ENCODE measurements at regions not wholly inside any gene's neighbourhood (a gene's known extent, or its start where the extent isn't known, plus 50 kb on each side); places are given as distances from the start of the nearest gene placed in this dataset.

GRCh38 chr6:106790935-106791334 is 161.6 kb downstream of the QRSL1 start:
- TF ChIP-seq CTCF (IDR thresholded peaks at IDR 0.05 in 2 of 3, conservative IDR thresholded peaks at IDR 0.05 in 1 of 3; ENCODE audit: borderline replicate concordance in 1 of 3, insufficient read depth in 1 of 3, low read depth in 2 of 3, low read length in 2 of 3) (no peak), SRF (IDR thresholded peaks at IDR 0.05; ENCODE audit: low read depth) (no peak), EZH2 (IDR thresholded peaks at IDR 0.05) (no peak), JUND (IDR thresholded peaks at IDR 0.05) (no peak), ZFX (IDR thresholded peaks at IDR 0.05) (no peak), YY1 (IDR thresholded peaks at IDR 0.05; ENCODE audit: extremely low read depth, insufficient replicate concordance, low read depth, low read length) (no peak), POLR2A (IDR thresholded peaks at IDR 0.05; ENCODE audit: borderline replicate concordance, extremely low read depth, insufficient read depth, insufficient read length) (no peak), MAX (IDR thresholded peaks at IDR 0.05) (no peak), ATF3 (IDR thresholded peaks at IDR 0.05) (no peak), POLR2AphosphoS5 (IDR thresholded peaks at IDR 0.05; ENCODE audit: low read depth, low read length) (no peak), SIN3A (IDR thresholded peaks at IDR 0.05; ENCODE audit: low read depth) (no peak), ZBTB33 (IDR thresholded peaks at IDR 0.05; ENCODE audit: extremely low read depth, insufficient replicate concordance, low read length) (no peak), TCF7L2 (IDR thresholded peaks at IDR 0.05; ENCODE audit: borderline replicate concordance, extremely low read depth, insufficient read depth, insufficient read length) (no peak), ELF1 (IDR thresholded peaks at IDR 0.05; ENCODE audit: borderline replicate concordance, low read depth) (no peak)
